NCI-H345 treated with DMSO at 0.1 percent for 48 hours (cell line): ENCODE measurements at regions not wholly inside any gene's neighbourhood (a gene's known extent, or its start where the extent isn't known, plus 50 kb on each side); places are given as distances from the start of the nearest gene placed in this dataset.
"Not testable (repeated sequence)": the region's sequence is repeated elsewhere in the genome, so short reads cannot be mapped to it uniquely, and the experiment has no call there.

Experiments
- DNase-seq: peaks from one replicate; lab custom pipeline; 2025; ENCODE audit not compliant: unreplicated experiment; lab: John Stamatoyannopoulos, UW

DNA sequence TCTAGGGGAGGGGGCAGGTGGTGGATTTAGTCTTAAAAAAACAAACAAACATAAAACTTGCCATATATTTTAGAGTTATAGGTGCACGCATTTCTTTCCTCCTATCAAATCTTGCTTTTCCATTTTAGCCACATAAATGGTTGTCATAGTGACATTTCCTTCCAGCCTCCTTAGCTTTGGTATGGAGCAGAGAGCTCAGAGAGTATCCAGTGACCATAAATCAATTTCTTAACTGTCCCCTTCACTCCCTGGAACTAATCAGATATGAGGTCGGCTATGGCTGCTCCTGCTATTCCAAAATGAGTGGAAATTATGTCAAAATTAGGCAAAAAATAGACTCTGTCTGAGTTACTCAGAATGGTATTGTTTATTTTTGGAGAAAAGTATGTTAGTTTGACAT lies 164.5 kb downstream of the EBLN2 start:
- DNase-seq, result no peak

DNA sequence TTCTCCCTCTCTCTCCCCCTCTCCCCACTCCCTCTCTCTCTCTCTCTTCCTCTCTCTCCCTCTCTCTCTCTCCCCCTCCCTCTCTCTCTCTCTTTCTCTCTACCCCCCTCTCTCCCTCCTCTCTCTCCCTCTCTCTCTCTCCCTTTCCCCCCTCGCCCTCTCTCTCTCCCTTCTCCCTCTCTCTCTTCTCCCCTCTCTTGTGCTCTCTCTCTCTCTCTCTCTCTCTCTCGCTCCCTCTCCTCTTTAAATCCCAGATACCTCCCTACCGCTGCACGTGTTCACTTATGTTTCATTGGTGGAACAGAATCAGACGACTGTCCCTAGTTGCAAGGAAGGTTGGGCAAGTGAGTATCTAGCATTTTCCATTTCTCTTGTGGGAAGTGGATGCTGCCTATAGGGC lies 166.5 kb downstream of the EBLN2 start:
- DNase-seq, result no peak

DNA sequence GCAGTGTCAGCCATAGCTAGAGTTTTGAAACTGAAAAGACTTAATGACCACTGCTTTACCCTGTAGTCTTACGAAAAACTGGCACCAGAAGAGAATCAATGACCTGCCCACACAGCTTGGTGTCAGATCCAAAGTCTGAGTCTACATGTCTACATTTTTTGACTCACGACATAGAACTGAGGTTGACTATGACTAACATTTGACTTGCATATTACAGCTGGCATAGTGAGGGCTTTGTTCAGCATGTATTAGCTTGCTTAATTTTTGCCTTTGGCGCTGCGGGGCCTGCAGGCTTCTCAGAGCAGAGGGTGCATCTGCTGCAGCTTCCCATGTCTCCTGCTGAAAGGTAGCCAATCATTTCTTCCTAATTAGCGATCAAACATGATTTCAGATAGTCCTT lies 167.0 kb downstream of the EBLN2 start:
- DNase-seq, result no peak

- no peak for DNase-seq
These were observed 167.5 kb downstream of the EBLN2 start for GRCh38 chr3:73228959-73229358.

DNA sequence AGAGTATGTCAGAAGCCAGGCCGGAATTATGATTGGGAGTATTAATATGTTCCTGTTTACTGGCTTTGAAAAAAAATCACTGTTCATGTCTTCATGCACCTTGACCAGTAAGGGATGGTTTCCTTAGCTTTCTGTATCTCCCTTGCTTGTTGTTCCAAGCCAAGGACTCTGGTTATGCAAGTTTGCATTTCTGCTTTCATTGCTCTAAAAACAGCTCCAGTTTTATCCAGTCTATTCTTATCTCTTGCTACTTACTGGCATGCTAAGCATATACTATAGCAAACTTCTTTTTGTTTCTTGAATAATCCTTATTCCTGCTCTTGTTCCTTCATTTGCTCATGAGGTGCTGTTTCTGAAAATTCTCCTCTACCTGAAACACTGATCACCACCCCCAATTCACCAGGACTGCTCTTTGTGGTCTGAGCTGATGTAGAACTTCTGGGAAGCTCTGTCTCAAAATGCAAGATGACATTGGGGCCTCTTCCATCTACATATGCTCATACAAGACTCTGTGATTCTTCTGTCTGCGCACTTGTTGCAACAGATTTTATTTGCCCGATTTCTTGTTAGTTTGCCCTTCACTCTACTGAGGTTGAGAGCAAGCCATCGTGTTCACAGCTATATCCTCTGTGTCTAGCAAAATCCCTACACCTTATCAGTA lies 173.0 kb downstream of the EBLN2 start:
- no peak for DNase-seq

GRCh38 chr3:73235768-73236167 lies 174.3 kb downstream of the EBLN2 start:
- no peak for DNase-seq

GRCh38 chr3:73236867-73237266 lies 175.4 kb downstream of the EBLN2 start:
- no peak for DNase-seq

DNA sequence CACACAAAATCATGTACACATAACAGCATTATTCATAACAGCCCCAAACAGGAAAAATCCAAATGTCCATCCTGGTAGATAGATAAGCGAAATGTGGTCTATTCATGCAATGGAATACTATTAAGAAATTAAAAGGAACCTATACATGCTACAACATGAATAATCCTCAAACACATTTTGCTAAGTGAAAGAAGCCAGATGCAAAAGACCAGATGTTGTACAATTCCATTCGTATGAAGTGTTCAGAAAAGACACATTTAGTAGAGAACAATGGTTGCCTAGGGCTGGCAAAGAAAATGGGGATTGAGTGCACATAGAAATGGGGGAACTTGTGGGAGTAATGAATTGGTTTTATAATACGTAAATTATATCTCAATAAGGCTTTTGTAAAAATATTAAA lies 182.3 kb downstream of the EBLN2 start:
- no peak for DNase-seq

DNA sequence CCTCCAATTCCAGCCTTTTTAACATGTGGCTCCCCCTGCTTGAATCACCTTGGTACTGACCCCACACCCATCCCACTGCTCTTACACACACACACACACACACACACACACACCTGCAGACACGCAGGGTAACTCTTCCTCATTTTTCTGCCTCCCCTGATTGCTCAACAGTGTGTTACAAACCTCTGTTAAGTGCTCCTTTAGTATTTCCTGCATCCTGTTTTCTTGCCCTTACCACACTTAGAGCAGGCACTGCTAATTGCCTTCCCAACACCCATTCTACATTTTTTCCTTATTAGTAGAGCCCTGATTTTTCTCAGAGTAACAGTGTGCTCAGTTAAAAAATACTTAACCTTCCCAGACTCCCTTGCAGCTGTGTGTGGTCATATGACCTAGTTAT lies 184.0 kb downstream of the EBLN2 start:
- no peak for DNase-seq

GRCh38 chr3:73249047-73249446 lies 187.6 kb downstream of the EBLN2 start:
- DNase-seq, result no peak

DNA sequence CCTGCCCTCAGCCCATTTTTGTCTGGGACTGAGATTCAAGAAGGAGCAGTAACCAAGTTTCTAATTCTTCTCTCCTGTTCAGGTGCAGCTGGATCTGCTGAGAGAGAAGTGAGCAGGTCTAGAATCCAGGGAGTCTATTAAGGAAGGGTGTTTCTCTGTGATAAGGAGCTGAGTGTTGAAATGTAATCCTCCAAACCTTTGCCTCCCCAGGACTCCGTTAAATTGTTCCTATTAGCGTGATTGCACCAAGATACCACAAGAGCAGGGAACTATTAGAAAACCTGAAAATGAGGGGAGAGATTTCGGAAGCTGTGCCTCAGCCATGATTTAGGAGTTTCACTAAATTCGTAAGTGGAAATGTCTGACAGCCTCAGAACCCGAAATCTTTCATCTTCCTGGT lies 192.6 kb downstream of the EBLN2 start:
- DNase-seq, result no peak

- peak; percentile 88 for DNase-seq
These were observed 194.2 kb downstream of the EBLN2 start for GRCh38 chr3:73255609-73256029.

DNA sequence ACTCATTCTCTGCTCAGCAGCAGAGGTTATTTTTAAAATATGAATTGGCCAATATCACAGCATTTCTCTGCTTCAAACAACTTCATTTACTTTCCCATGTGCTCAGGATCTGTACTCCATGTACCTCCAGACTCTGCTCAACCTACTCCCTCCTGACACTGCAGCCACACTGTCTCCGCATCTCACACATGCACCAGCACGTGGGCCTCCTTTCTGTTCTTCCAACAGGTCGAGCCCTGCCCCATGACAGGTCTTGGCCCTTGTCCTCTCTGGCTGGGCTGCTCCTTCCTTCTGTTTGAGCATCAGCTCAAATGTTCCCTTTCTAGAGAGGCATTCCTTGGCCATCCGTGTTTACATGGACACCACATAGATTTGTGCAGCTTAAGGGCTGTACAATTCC lies 195.7 kb downstream of the EBLN2 start:
- no peak for DNase-seq

DNA sequence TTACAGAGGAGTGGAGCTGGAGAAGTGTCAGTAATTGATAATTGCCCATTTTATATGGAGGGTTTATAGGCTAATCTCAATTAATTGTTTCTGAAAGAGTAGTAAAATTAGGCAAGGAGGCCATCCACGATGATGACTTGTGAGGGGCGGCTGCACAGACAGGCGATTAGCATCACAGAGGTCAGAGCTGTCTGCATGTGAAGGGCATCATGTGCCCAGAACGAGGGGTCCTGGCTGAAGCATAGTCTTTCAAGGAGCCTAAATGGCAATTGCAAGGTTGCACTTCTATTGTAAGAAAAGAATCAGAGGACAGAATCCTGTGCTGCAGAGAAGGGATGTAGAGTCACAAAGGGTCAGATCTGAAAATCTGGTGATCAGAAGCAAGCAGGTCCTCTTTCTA lies 196.6 kb downstream of the EBLN2 start:
- DNase-seq, result no peak

- no peak for DNase-seq
These were observed 197.8 kb downstream of the EBLN2 start for GRCh38 chr3:73259291-73259690.

- DNase-seq, result no peak
These were observed 198.4 kb downstream of the EBLN2 start for GRCh38 chr3:73259856-73260255.

DNA sequence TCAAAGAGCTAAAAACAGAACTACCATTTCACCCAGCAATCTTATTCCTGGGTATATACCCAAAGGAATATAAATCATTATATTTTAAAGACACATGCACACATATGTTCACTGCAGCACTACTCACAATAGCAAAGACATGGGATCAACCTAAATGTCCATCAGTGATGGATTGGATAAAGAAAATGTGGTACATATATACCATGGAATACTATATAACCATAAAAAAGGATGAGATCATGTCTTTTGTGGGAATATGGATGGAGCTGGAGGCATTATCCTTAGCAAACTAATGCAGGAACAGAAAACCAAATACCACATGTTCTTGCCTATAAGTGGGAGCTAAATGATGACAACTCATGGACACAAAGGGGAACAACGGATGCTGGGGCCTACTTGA lies 205.1 kb downstream of the EBLN2 start:
- not testable (repeated sequence) for DNase-seq

- not testable (repeated sequence) for DNase-seq
These were observed 207.7 kb downstream of the EBLN2 start for GRCh38 chr3:73269126-73269525.

- DNase-seq, result no peak
These were observed 209.5 kb downstream of the EBLN2 start for GRCh38 chr3:73270839-73271483.

GRCh38 chr3:73273341-73273740 lies 211.9 kb downstream of the EBLN2 start:
- DNase-seq, result no peak

DNA sequence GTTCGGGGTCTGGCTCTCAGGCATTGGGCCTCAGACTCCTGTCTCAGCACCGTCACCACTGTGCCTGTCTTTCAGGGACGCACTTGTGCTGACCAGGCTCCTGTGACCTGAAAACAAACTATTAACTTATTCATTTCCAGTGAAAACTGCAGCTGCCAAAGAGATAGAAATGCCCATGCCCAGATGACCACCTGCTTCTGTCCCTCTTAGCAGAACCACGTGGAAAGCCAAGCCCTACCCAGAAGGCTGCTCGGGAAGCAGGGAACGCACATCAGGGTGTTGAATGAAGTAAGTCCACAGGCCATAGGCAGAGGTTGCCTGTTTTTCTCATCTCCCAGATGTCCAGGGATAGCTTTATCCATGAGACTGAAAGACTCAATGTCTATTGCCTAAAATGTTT lies 219.3 kb downstream of the EBLN2 start:
- DNase-seq, result no peak

DNA sequence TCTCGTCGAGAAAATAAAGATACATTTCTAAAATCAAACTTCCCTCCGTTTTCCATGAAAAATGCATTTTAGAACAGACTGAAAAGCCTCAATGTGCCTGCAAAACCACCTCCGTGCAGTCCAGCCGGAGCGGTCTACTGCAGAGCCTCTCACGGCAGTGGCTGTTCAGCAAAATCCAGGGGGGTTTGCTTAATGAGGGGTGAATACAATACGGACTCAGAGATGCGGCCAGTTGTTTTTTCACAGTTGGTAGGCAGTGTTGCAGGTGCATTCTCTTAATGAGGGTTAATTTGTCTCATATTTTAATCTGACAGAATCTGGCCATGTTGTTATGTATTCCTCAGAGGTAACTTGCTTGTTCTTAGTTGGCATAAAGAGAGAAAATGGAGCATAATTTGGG lies 223.0 kb downstream of the EBLN2 start:
- no peak for DNase-seq

GRCh38 chr3:73291541-73291940 lies 230.1 kb downstream of the EBLN2 start:
- peak; percentile 49 for DNase-seq
